HG02884 (cell line): ENCODE measurements at regions not wholly inside any gene's neighbourhood (a gene's known extent, or its start where the extent isn't known, plus 50 kb on each side); places are given as distances from the start of the nearest gene placed in this dataset.

ENCODE experiments used
- ATAC-seq: cut with Tn5 transposase; IDR thresholded peaks from one replicate; pipeline ENCODE4 v1.9.1; 2021; ENCODE audit warnings: mild to moderate bottlenecking, moderate library complexity; ENCODE audit not compliant: unreplicated experiment

- no peak for ATAC-seq
Observed at GRCh38 chrX:39716802-39717540, 380.8 kb downstream of the BCOR start.

GRCh38 chrX:39718981-39719380 lies 378.8 kb downstream of the BCOR start:
- no peak for ATAC-seq

- ATAC-seq, result no peak
Observed at GRCh38 chrX:39720945-39721344, 376.8 kb downstream of the BCOR start.

- ATAC-seq, result no peak
Observed at GRCh38 chrX:39721566-39722279, 376.0 kb downstream of the BCOR start.

GRCh38 chrX:39724544-39724943 lies 373.2 kb downstream of the BCOR start:
- no peak for ATAC-seq

GRCh38 chrX:39725114-39725513 lies 372.6 kb downstream of the BCOR start:
- no peak for ATAC-seq

GRCh38 chrX:39725928-39726619 lies 371.7 kb downstream of the BCOR start:
- no peak for ATAC-seq

- ATAC-seq, result no peak
Observed at GRCh38 chrX:39726771-39727170, 371.0 kb downstream of the BCOR start.

GRCh38 chrX:39728025-39728424 lies 369.7 kb downstream of the BCOR start:
- ATAC-seq, result no peak

GRCh38 chrX:39728852-39729598 lies 368.7 kb downstream of the BCOR start:
- no peak for ATAC-seq

GRCh38 chrX:39729981-39730661 lies 367.6 kb downstream of the BCOR start:
- no peak for ATAC-seq

GRCh38 chrX:39730662-39731329 lies 367.0 kb downstream of the BCOR start:
- ATAC-seq, result no peak

- no peak for ATAC-seq
Observed at GRCh38 chrX:39731330-39731667, 366.5 kb downstream of the BCOR start.

GRCh38 chrX:39731735-39732134 lies 366.0 kb downstream of the BCOR start:
- ATAC-seq, result no peak

- ATAC-seq, result no peak
Observed at GRCh38 chrX:39733745-39734144, 364.0 kb downstream of the BCOR start.

- ATAC-seq, result no peak
Observed at GRCh38 chrX:39734174-39734776, 363.5 kb downstream of the BCOR start.

GRCh38 chrX:39736216-39737211 lies 361.2 kb downstream of the BCOR start:
- no peak for ATAC-seq

- ATAC-seq, result no peak
Observed at GRCh38 chrX:39739585-39739984, 358.2 kb downstream of the BCOR start.

- no peak for ATAC-seq
Observed at GRCh38 chrX:39740078-39740477, 357.7 kb downstream of the BCOR start.
